GM23338 (cell line): ENCODE measurements at regions not wholly inside any gene's neighbourhood (a gene's known extent, or its start where the extent isn't known, plus 50 kb on each side); places are given as distances from the start of the nearest gene placed in this dataset.

ENCODE experiments used
- ATAC-seq: fragments of 200-7000 bp; cut with Tn5 transposase; 3 replicates; pipeline ENCODE4 v1.9.1; 2020
- DNase-seq: peaks from one replicate; pipeline ENCODE4 v3.0.0-alpha.2; 2015; ENCODE audit warnings: low spot score
- H2AFZ ChIP-seq: fragments of 200-600 bp; sonication (generic); 2 replicates; pipeline ENCODE4 v1.8.0; 2016; ENCODE audit warnings: antibody characterized with exemption, mild to moderate bottlenecking, moderate library complexity
- H3F3A ChIP-seq: fragments of 200-600 bp; sonication (generic); replicated peaks from 2 replicates; pipeline ENCODE4 v1.8.0; 2017; ENCODE audit warnings: antibody characterized with exemption, mixed run types, low read depth
- H3K27ac ChIP-seq: fragments of 200-600 bp; sonication (generic); 2 replicates; pipeline ENCODE4 v1.6.1; 2016; ENCODE audit warnings: low read depth
- H3K27me3 ChIP-seq: fragments of 200-600 bp; sonication (generic); 2 replicates; pipeline ENCODE4 v1.8.0; 2016; ENCODE audit warnings: mild to moderate bottlenecking, mixed run types, moderate library complexity; ENCODE audit not compliant: insufficient read depth
- H3K36me3 ChIP-seq: fragments of 200-600 bp; sonication (generic); 2 replicates; pipeline ENCODE4 v1.8.0; 2016; ENCODE audit warnings: mild to moderate bottlenecking; ENCODE audit not compliant: insufficient read depth
- H3K4me1 ChIP-seq: fragments of 200-600 bp; sonication (generic); 2 replicates; pipeline ENCODE4 v1.8.0; 2016; ENCODE audit warnings: mild to moderate bottlenecking, moderate library complexity; ENCODE audit not compliant: insufficient read depth
- H3K4me2 ChIP-seq: fragments of 200-600 bp; sonication (generic); 2 replicates; pipeline ENCODE4 v1.7.1; 2017; ENCODE audit warnings: mixed run types
- H3K4me3 ChIP-seq: fragments of 200-600 bp; sonication (generic); 2 replicates; pipeline ENCODE4 v1.6.1; 2016; ENCODE audit warnings: mixed run types
- H3K79me2 ChIP-seq: fragments of 200-600 bp; sonication (generic); replicated peaks from 2 replicates; pipeline ENCODE4 v1.8.0; 2017; ENCODE audit warnings: mild to moderate bottlenecking; ENCODE audit not compliant: insufficient read depth
- H3K9me2 ChIP-seq: fragments of 200-600 bp; sonication (generic); 2 replicates; pipeline ENCODE4 v1.8.0; 2017; ENCODE audit not compliant: insufficient read depth
- H4K20me1 ChIP-seq: fragments of 200-600 bp; sonication (generic); replicated peaks from 2 replicates; pipeline ENCODE4 v1.8.0; 2017; ENCODE audit warnings: mild to moderate bottlenecking; ENCODE audit not compliant: insufficient read depth
- H3K27ac Mint-ChIP-seq: 2 replicates; pipeline ENCODE4 v1.8.0; 2020; ENCODE audit warnings: inconsistent platforms, mild to moderate bottlenecking, moderate library complexity, mixed read lengths
- H3K27me3 Mint-ChIP-seq: 3 replicates; pipeline ENCODE4 v1.8.0; 2022; ENCODE audit warnings: low read depth, mild to moderate bottlenecking, moderate library complexity, mixed read lengths, inconsistent platforms; ENCODE audit not compliant: insufficient read depth, poor library complexity
- H3K36me3 Mint-ChIP-seq: 3 replicates; pipeline ENCODE4 v1.8.0; 2021; ENCODE audit warnings: low read depth, mild to moderate bottlenecking, inconsistent platforms, moderate library complexity, mixed read lengths
- H3K4me1 Mint-ChIP-seq: 3 replicates; pipeline ENCODE4 v1.8.0; 2020; ENCODE audit warnings: mild to moderate bottlenecking, inconsistent platforms, mixed read lengths
- H3K4me3 Mint-ChIP-seq: 3 replicates; pipeline ENCODE4 v1.8.0; 2021; ENCODE audit warnings: moderate library complexity, mild to moderate bottlenecking, inconsistent platforms, mixed read lengths
- H3K9me3 Mint-ChIP-seq: 3 replicates; pipeline ENCODE4 v1.8.0; 2020; ENCODE audit warnings: moderate library complexity, mild to moderate bottlenecking, inconsistent platforms, mixed read lengths
- CREB1 ChIP-seq: fragments of 250-450 bp; sonication (Bioruptor Pico); IDR thresholded peaks from 2 replicates; pipeline ENCODE4 v1.5.0; 2020; ENCODE audit warnings: low read depth, mild to moderate bottlenecking, moderate library complexity
- ETS1 ChIP-seq: IDR thresholded peaks from 2 replicates; pipeline ENCODE4 v1.6.1; 2016; ENCODE audit warnings: antibody characterized with exemption
- EZH2 ChIP-seq: fragments of 200-600 bp; sonication (generic); IDR thresholded peaks from one replicate; pipeline ENCODE4 v1.8.0; 2017; ENCODE audit warnings: antibody characterized with exemption, mild to moderate bottlenecking, low read depth; ENCODE audit not compliant: unreplicated experiment
- EZH2phosphoT487 ChIP-seq: fragments of 200-600 bp; sonication (generic); IDR thresholded peaks from one replicate; pipeline ENCODE4 v1.8.1; 2018; ENCODE audit warnings: antibody characterized with exemption; ENCODE audit not compliant: unreplicated experiment
- JUNB ChIP-seq: IDR thresholded peaks from one replicate; pipeline ENCODE4 v1.6.1; 2016; ENCODE audit warnings: antibody characterized with exemption; ENCODE audit not compliant: unreplicated experiment
- NANOG ChIP-seq: IDR thresholded peaks from 2 replicates; pipeline ENCODE4 v1.6.1; 2016; ENCODE audit warnings: antibody characterized with exemption, borderline replicate concordance
- POLR2AphosphoS5 ChIP-seq: IDR thresholded peaks from 2 replicates; pipeline ENCODE4 v1.6.1; 2016; ENCODE audit warnings: antibody characterized with exemption, low read depth
- STAT1 ChIP-seq: IDR thresholded peaks from one replicate; pipeline ENCODE4 v1.6.1; 2016; ENCODE audit warnings: antibody characterized with exemption; ENCODE audit not compliant: unreplicated experiment
- ZNF114 ChIP-seq: fragments of 250-450 bp; sonication (Bioruptor Pico); IDR thresholded peaks from 2 replicates; pipeline ENCODE4 v1.5.0; 2020; ENCODE audit warnings: mild to moderate bottlenecking, moderate library complexity
- ZNF331 ChIP-seq: fragments of 250-450 bp; sonication (Bioruptor Pico); IDR thresholded peaks from 2 replicates; pipeline ENCODE4 v1.5.0; 2020; ENCODE audit warnings: low read depth, mild to moderate bottlenecking, moderate library complexity
- TF ChIP-seq, protein P1 (sequence below): IDR thresholded peaks from one replicate; pipeline ENCODE4 v1.6.1; 2018; ENCODE audit warnings: antibody characterized with exemption; ENCODE audit not compliant: unreplicated experiment
- TF ChIP-seq, protein P2 (sequence below), 2 experiments: fragments of 200-600 bp in 1 of 2; sonication (generic) in 1 of 2; conservative IDR thresholded peaks; 2 replicates each; pipeline versions ENCODE4 v1.5.1 to v1.6.1; 2016 to 2017; ENCODE audit warnings: antibody characterized with exemption in 2 of 2, low read depth in 2 of 2, mild to moderate bottlenecking in 2 of 2, moderate library complexity in 1 of 2
- TF ChIP-seq, protein P3 (sequence below): fragments of 250-450 bp; sonication (Bioruptor Pico); IDR thresholded peaks from 2 replicates; pipeline ENCODE4 v1.5.0; 2020; ENCODE audit warnings: mild to moderate bottlenecking, moderate library complexity

DNA sequence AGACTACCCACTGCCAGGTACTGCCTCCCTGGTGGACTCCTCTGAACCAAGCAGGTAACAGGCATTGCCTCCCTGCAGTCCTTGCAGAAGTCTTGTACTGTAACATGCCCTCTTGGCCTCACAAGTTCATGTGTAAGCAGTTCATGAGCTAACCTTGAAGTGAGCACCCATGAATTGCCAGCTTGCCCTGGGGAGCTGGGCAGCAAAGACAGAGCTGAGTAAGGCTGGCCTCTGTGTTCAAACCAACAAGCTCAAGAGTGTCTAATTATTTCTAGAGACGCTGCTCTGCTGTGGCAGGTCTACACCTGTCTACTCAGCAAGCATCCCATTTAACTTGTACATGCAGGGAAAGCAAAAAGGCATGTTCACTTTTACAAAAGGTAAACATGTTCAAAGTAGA lies 113.5 kb downstream of the FEM1C start:
- H3K27ac Mint-ChIP-seq: no peak overlapping the region
- H3K4me2 ChIP-seq: no peak overlapping the region
- no peaks in the 10 kb centered on the region for H3K27me3 ChIP-seq
- H3K4me1 Mint-ChIP-seq: peaks cover 20% of the 10 kb centered on the region
- H3K9me3 Mint-ChIP-seq: no peaks in the 10 kb centered on the region
- 0 out of 2 replicates have a peak, but pooled peaks cover 5% of the 10 kb centered on the region for H3K9me2 ChIP-seq
- no peak for DNase-seq
- no peak for TF ChIP-seq CREB1 (CRISPR knock-in tag)
- no peak for TF ChIP-seq EZH2
- TF ChIP-seq ETS1: no peak
- no peak for TF ChIP-seq EZH2phosphoT487
- TF ChIP-seq NANOG: no peak
- TF ChIP-seq, protein P1, sequence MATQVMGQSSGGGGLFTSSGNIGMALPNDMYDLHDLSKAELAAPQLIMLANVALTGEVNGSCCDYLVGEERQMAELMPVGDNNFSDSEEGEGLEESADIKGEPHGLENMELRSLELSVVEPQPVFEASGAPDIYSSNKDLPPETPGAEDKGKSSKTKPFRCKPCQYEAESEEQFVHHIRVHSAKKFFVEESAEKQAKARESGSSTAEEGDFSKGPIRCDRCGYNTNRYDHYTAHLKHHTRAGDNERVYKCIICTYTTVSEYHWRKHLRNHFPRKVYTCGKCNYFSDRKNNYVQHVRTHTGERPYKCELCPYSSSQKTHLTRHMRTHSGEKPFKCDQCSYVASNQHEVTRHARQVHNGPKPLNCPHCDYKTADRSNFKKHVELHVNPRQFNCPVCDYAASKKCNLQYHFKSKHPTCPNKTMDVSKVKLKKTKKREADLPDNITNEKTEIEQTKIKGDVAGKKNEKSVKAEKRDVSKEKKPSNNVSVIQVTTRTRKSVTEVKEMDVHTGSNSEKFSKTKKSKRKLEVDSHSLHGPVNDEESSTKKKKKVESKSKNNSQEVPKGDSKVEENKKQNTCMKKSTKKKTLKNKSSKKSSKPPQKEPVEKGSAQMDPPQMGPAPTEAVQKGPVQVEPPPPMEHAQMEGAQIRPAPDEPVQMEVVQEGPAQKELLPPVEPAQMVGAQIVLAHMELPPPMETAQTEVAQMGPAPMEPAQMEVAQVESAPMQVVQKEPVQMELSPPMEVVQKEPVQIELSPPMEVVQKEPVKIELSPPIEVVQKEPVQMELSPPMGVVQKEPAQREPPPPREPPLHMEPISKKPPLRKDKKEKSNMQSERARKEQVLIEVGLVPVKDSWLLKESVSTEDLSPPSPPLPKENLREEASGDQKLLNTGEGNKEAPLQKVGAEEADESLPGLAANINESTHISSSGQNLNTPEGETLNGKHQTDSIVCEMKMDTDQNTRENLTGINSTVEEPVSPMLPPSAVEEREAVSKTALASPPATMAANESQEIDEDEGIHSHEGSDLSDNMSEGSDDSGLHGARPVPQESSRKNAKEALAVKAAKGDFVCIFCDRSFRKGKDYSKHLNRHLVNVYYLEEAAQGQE: no peak
- TF ChIP-seq POLR2AphosphoS5: no peak
- TF ChIP-seq ZNF114 (CRISPR knock-in tag): no peak
- no peak for TF ChIP-seq STAT1
- no peak for TF ChIP-seq JUNB
- TF ChIP-seq, protein P2, sequence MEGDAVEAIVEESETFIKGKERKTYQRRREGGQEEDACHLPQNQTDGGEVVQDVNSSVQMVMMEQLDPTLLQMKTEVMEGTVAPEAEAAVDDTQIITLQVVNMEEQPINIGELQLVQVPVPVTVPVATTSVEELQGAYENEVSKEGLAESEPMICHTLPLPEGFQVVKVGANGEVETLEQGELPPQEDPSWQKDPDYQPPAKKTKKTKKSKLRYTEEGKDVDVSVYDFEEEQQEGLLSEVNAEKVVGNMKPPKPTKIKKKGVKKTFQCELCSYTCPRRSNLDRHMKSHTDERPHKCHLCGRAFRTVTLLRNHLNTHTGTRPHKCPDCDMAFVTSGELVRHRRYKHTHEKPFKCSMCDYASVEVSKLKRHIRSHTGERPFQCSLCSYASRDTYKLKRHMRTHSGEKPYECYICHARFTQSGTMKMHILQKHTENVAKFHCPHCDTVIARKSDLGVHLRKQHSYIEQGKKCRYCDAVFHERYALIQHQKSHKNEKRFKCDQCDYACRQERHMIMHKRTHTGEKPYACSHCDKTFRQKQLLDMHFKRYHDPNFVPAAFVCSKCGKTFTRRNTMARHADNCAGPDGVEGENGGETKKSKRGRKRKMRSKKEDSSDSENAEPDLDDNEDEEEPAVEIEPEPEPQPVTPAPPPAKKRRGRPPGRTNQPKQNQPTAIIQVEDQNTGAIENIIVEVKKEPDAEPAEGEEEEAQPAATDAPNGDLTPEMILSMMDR (conservative IDR thresholded peaks at IDR 0.05; ENCODE audit: low read depth in 2 of 2): no peak
- TF ChIP-seq, protein P3, sequence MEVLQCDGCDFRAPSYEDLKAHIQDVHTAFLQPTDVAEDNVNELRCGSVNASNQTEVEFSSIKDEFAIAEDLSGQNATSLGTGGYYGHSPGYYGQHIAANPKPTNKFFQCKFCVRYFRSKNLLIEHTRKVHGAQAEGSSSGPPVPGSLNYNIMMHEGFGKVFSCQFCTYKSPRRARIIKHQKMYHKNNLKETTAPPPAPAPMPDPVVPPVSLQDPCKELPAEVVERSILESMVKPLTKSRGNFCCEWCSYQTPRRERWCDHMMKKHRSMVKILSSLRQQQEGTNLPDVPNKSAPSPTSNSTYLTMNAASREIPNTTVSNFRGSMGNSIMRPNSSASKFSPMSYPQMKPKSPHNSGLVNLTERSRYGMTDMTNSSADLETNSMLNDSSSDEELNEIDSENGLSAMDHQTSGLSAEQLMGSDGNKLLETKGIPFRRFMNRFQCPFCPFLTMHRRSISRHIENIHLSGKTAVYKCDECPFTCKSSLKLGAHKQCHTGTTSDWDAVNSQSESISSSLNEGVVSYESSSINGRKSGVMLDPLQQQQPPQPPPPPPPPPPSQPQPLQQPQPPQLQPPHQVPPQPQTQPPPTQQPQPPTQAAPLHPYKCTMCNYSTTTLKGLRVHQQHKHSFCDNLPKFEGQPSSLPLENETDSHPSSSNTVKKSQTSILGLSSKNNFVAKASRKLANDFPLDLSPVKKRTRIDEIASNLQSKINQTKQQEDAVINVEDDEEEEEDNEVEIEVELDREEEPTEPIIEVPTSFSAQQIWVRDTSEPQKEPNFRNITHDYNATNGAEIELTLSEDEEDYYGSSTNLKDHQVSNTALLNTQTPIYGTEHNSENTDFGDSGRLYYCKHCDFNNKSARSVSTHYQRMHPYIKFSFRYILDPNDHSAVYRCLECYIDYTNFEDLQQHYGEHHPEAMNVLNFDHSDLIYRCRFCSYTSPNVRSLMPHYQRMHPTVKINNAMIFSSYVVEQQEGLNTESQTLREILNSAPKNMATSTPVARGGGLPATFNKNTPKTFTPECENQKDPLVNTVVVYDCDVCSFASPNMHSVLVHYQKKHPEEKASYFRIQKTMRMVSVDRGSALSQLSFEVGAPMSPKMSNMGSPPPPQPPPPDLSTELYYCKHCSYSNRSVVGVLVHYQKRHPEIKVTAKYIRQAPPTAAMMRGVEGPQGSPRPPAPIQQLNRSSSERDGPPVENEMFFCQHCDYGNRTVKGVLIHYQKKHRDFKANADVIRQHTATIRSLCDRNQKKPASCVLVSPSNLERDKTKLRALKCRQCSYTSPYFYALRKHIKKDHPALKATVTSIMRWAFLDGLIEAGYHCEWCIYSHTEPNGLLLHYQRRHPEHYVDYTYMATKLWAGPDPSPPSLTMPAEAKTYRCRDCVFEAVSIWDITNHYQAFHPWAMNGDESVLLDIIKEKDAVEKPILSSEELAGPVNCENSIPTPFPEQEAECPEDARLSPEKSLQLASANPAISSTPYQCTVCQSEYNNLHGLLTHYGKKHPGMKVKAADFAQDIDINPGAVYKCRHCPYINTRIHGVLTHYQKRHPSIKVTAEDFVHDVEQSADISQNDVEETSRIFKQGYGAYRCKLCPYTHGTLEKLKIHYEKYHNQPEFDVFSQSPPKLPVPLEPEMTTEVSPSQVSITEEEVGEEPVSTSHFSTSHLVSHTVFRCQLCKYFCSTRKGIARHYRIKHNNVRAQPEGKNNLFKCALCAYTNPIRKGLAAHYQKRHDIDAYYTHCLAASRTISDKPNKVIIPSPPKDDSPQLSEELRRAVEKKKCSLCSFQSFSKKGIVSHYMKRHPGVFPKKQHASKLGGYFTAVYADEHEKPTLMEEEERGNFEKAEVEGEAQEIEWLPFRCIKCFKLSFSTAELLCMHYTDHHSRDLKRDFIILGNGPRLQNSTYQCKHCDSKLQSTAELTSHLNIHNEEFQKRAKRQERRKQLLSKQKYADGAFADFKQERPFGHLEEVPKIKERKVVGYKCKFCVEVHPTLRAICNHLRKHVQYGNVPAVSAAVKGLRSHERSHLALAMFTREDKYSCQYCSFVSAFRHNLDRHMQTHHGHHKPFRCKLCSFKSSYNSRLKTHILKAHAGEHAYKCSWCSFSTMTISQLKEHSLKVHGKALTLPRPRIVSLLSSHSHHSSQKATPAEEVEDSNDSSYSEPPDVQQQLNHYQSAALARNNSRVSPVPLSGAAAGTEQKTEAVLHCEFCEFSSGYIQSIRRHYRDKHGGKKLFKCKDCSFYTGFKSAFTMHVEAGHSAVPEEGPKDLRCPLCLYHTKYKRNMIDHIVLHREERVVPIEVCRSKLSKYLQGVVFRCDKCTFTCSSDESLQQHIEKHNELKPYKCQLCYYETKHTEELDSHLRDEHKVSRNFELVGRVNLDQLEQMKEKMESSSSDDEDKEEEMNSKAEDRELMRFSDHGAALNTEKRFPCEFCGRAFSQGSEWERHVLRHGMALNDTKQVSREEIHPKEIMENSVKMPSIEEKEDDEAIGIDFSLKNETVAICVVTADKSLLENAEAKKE: no peak
- no peak for TF ChIP-seq ZNF331 (CRISPR knock-in tag)
- no peaks in the 10 kb centered on the region for H3F3A ChIP-seq
- no peaks in the 10 kb centered on the region for H3K36me3 Mint-ChIP-seq
- no peaks in the 10 kb centered on the region for H4K20me1 ChIP-seq
- no peaks in the 10 kb centered on the region for H3K79me2 ChIP-seq
- no peaks in the 10 kb centered on the region for H3K36me3 ChIP-seq
- no peak overlapping the region for H3K4me3 ChIP-seq
- H3K4me1 ChIP-seq: peaks cover 19% of the 10 kb centered on the region; the same call in 1 of the 2 replicates
- no peak overlapping the region for H3K27ac ChIP-seq
- H2AFZ ChIP-seq: no peak overlapping the region
- ATAC-seq: no peak
- peaks cover 2% of the 10 kb centered on the region for H3K27me3 Mint-ChIP-seq
- no peak overlapping the region for H3K4me3 Mint-ChIP-seq
